ENCODE measurements at regions not wholly inside any gene's neighbourhood (a gene's known extent, or its start where the extent isn't known, plus 50 kb on each side); places are given as distances from the start of the nearest gene placed in this dataset.

GRCh38 chr6:163776196-163776905 lies 361.8 kb downstream of the QKI start:
- no peak for TF ChIP-seq CTCF (IDR thresholded peaks at IDR 0.05)
- no peak for TF ChIP-seq POLR2A (IDR thresholded peaks at IDR 0.05)
